AML-193 (cell line): ENCODE measurements at regions not wholly inside any gene's neighbourhood (a gene's known extent, or its start where the extent isn't known, plus 50 kb on each side); places are given as distances from the start of the nearest gene placed in this dataset.
"Not testable (repeated sequence)": the region's sequence is repeated elsewhere in the genome, so short reads cannot be mapped to it uniquely, and the experiment has no call there.

ENCODE experiments used
- DNase-seq, 2 experiments: peaks; one replicate each; lab custom pipeline; 2025; lab: John Stamatoyannopoulos, UW

DNA sequence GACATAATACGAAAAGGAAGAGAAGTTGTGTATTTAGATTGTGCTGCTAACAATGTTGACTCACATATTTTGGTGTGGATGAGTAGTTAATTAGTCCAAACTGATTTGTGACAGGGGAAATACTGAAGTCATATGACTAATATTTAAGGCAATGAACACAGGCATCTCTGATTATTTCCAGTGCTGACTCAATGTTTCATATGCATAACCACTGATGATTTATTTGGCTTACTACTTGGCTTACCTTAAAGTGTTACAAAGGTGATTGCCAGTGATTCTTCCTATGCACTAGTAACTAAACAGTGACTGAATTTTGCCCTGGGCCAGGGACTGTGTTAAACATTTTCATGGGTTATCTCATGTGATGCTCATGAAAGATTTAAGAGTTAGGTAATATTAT is 722.6 kb downstream of the METTL4 start:
- DNase-seq = no peak

DNA sequence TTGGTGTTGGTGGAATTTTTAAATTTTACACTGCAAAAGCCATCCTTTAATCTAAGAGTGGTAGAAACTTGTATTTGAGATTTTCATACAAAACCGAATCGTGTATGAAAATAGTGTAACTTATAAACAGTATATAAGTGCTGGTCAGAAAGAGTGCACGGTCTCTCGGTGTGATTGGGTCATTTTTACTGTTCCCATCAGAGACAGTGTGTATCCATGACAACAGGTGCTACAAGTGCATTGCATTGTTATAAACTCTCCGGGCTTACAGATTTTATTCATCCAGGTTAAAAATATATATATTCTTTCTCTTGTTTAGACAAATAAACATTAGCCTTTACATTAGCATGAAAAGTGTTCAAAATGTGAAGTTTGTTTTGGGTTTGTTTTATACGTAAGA is 721.9 kb downstream of the METTL4 start:
- no peak for DNase-seq

DNA sequence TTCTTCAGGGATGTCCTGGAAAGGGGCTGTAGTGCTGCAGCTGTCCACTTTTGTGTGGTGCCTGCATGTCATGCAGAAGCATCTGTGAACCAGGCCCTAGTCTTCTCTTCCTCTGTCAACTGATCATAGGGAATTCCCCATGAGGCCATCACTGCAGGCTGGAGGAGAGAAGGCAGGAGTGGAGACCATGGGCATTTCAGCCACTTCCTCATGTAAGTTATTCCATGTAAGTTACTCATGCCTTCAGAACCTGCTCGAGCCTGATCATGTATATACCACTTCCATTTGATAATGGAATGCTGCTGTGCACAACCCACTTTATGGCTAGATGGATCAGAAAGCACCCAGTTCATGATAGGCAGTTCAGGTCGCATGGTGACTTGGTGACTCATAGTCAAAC is 714.0 kb downstream of the METTL4 start:
- DNase-seq = not testable (repeated sequence)

DNA sequence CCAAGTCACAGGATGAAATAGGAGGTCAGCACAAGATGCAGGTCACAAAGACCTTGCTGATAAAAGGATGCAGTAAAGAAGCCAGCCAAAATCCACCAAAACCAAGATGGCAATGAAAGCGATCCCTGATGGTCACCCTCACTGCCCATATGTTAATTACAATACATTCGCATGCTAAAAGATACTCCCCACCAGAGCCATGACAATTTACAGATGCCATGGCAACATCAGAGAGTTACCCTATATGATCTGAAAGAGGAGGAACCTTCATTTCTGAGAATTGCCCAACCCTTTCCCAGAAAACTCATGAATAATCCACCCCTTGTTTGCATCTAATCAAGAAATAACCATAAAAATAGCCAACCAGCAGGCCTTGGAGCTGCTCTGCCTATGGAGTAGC is 709.8 kb downstream of the METTL4 start:
- no peak for DNase-seq

DNA sequence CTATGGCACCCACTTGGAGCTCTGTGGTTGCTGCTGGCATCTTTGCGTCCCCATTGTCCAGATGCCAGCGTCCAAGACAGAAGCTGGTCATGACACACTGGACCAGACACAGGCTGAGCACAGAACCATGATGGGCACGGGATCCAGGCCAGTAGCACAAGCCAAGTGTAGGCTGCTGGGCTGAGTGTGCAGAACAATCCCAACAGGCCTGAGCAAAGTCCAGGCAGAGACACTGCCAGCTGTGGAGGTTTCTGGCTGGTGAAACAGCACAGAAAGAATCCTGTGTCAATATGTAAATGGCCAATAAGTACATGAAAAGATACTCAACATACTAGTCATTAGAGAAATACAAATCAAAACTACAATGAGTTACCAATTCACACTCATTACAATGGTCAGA is 705.4 kb downstream of the METTL4 start:
- DNase-seq = no peak

DNA sequence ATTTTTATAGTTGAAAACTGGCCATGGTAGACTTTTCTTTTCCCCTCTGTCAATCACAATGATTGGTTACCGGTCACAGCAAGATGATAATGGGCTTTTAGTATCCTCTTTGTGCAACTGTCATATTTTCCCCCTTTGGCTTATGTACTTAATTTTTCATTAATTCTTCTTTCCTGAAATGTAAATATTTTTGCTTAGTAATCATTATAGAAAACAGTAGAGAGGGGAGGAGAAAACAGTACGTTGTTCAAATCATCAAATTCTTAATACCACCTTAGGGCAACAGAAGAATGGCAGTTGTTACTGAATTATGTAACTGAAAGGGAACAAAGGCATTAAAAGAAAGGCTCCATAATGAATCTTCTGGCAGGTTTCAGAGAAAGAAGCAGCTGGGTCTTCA is 699.0 kb downstream of the METTL4 start:
- no peak for DNase-seq

DNA sequence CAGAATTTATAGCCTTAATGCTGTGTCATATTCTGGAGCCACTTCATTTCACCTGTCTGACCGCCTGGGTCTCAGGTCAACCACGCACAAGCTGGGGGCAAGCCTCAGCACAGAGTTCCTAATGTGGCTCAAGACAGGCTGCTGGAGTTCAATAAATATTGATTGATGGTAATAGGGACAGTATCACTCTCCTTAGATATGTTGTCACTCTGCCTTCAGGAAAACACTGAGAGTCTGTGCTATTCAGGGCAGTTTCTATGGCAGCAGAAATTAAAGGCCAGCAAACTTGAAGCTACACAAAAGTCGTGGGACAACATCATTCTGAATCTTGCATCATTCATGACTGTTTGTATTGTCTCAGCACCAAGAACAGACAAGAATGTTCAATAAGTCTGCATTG is 696.1 kb downstream of the METTL4 start:
- no peak for DNase-seq

DNA sequence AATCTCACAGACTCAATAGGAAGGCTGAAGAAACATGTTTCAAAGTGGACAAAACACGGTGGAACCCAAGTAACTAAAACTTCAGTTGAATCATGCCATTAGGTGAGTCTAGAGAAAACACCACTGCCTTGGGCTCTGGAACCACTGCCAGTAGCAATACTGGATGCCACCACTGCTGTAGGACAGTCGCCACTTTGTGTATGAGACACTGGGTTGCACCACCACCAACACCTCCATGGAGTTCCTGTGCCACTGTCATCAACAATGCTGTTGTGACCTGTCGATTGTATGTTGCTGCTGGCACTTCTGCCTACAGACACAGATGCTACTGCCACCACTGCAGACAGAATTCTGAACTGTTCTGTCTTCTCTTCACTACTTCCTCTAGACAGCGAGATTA is 686.7 kb downstream of the METTL4 start:
- no peak for DNase-seq

DNA sequence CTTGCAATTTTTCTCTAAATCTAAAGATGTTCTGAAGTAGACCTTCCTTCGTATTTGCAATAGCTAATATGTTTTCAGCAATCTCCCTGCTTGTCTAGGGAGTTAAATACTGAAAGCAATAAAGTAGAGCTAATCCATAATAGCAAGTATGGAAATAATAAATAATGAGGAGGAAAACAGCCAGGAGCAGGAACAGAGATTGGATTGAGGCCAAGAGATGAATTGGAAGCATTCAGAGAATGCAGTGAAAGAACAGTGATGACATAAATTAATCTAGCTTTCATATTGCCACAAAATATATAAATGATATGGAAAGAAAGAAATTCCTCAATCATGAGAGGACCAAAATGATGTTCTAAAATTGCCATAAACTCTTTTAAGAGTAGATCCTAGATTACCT is 679.7 kb downstream of the METTL4 start:
- DNase-seq = no peak

DNA sequence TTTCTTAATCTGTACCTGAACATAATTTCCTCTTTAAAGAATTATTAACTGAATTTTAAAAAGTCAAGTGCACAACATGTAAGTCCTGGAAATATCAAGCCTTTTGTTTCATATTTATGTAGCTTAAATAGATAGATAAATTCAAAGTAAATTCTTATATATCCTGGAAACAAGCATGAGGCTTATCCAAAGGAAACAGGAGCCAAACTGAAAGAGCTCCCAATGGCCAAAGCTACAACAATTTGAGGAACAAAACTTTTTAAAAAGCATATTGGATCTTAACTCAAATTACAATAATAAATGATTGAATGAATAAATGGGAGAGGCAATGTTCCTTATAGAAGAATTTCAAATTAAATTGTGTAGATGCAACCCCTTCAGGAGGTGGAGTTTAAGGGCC is 679.1 kb downstream of the METTL4 start:
- DNase-seq = no peak

DNA sequence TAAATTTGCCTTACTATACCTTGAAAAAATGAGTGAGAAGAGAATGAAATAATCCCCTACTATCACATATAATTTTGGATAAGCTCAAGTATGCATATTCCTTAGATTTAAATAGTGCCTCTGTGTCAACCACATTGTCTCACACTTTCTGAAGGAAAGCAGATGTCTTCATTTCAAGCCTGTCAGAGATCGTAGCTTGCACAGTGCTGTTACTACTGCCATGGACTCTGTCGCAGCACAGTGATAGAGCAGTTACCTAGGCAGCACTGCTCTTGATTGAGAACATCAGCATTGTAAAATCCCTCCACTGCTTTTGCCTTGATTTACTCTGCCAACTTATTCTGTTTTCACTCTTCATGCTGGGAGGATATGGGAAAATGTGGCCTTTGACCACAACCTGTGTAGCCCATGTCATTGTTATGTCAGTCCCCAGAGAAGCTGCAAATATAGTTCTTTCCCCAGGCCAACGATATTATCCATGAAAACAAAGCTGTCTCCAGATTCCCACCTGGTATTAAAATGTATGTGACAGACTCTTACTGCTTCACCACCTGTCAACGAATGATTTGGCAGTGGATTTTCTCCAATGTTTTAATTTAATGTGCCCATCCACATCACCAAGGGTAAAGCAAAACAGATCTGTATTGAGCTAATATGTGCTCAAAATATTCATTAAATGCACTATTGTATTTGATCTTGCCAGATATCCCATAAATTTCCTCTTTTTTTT is 675.7 kb downstream of the METTL4 start:
- DNase-seq = no peak

DNA sequence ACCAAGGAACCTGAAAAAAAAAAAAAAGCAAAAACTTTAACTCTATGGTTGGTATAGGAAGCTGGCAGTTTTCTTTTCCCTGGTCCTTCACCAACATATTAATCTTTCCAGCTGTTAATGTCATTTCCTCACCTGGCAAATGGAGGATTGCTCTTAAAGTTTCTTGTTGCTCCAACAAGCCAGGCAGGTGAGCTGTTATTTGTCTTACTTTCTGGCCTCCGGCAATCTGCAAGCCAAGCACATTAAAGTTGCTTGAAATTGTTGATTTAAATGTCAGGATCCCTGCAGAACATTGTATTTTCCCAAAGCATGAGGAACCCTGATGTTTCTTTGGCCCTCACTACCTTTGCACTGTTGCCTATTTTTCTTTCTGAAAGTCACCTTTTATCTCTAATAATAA is 664.9 kb downstream of the METTL4 start:
- DNase-seq = no peak

DNA sequence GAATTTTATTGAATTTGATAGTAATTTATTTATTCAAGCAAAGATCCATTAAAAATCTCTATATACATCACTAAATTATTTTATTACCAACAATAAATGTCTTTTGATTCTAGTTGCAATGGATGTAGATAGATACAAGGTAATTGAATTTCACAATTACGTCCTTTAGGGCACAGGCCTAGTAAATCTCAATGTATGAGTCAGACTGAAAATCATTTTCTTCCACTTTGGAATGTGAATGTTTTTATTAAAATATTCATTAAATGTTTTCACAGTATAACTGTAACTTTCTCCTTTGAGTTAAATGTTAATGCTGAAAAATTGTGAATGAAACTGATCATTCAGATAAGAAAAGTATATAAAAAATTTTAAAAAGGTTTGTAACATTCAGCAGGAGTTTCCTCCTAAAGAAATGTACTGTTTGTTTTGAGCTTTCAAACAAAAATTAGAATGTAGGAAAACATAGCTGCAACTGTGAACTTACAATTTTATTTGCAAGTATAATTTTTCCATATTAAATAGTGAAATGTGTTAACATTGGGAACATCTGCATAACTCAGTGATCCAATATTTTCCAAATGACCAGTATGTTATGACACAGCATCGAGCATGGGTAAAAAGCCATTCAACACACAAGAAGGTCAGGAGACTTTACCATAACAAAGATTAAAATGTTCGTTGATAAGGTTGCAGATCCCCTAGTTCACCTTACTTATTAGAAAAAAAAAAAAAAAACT is 663.7 kb downstream of the METTL4 start:
- no peak for DNase-seq

DNA sequence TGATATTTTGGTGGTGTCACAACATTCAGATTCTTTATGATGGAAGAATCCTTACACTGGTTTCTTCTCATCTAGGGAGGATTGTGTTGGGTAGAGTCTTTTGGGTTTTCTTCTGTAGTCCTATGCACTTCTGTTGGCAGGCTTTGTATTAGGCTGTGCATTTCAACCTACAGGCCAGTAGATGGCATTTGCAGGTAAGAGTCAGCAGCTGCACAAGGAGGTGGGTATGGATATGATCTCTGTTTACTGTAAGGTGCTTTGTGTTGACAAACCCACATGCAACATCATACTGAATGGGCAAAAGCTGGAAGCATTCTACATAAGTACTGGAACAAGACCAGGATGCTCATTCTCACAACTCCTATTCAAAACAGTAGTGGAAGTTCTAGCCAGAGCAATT is 656.8 kb downstream of the METTL4 start:
- DNase-seq = peak; percentile 44 to 55

DNA sequence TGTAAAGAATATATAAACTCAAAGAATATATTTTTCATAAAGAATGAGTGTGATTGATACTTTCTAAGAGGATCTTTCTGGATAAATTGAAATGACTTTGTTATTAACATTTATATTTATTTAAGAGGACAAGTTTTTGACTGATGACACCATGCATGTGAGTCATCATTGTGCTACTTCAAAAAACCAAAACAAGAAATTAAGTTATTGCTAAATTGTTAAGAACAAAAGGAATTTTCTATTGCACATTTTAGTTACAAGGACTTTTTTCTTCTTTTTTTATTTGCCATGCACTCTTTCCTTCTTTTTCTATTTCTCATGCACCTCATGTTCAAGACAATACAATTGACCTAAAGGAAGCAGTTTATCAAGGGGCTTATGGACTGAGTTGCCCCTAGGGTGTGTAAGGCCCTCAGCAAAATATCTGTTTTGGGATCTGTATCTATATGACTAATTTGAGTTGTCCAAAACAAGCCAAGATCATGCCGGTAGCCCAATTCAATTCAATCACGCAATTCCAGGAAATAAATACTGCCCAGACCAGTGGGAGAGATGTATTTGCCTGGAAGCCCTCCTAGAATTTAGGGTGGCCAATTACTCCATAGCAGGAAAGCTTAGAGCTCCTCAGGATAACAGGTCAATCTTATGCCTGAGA is 654.3 kb downstream of the METTL4 start:
- no peak for DNase-seq

DNA sequence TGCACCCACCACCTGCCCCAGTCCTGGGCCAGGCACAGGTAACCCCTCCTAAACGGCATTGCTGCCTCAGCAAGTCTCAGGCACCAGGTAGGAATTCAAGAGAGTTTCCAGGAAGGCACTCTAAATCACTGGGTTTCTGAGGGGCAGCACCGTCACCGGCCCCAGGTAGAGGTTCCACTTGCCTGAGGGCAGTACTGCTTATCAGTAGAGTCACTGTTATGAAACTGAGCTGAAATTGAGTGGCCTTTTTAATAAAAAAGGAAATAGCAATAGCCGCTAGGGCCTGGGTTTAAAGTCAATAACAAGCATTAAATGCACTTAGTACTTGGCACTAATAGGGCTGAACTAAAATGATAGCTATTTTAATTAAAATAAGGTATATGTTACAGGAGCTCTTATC is 653.7 kb downstream of the METTL4 start:
- no peak for DNase-seq

DNA sequence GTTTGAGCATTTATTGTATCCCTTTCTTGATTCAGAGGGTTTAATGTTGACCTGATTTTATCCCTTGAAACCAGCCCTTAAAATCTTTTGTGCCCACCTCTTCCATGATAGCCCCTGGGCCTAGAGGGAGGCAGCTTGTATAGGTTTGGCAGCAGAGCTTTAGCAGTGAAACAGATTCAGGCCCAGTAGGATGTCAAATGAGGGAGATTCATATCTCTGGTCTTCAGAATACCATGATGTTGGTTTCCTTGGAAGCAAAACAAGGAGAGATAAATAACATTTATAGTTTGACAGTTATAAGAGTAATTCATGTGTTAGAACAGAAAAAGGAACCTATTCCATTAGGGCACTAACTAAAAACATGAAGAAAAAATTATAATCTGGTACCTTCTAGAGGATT is 649.2 kb downstream of the METTL4 start:
- DNase-seq = no peak

DNA sequence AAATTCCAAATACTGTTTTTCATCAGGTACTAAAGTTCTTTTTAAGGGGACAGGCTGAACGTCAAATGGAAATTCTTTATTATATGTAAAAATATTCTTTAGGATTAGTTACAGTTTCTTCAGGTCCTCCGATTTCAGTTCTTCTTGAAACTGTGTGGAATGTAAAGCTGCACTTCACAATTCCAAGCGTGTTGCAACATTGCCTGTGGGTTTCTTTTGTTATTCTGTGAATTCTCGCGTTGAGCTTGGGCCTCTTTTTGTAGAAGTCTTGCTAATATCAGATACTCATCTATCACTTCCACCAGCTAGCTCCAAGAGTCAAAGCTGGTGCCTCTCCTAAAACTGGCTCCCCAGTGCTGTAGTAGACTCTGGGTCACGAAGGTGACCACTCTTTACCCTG is 642.6 kb downstream of the METTL4 start:
- no peak for DNase-seq

DNA sequence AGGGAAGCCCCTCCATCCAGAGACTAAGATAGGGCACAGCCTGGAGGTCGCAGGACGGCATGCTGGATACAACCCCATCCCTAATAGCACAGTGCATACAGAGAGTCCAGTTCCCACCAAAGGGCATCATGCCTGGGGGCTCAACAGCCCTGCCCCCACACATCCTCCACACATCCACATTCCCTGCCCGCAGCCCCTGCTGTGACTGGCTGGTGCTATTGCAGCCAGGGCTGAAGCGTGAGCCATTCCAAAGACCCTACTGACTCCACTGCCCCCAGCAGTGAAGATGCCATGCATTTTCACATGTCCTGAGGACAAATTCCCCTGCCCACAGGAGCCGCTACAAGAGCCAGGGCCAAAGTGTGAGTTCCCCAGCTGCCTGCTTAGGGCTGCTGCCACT is 641.6 kb downstream of the METTL4 start:
- DNase-seq = no peak

DNA sequence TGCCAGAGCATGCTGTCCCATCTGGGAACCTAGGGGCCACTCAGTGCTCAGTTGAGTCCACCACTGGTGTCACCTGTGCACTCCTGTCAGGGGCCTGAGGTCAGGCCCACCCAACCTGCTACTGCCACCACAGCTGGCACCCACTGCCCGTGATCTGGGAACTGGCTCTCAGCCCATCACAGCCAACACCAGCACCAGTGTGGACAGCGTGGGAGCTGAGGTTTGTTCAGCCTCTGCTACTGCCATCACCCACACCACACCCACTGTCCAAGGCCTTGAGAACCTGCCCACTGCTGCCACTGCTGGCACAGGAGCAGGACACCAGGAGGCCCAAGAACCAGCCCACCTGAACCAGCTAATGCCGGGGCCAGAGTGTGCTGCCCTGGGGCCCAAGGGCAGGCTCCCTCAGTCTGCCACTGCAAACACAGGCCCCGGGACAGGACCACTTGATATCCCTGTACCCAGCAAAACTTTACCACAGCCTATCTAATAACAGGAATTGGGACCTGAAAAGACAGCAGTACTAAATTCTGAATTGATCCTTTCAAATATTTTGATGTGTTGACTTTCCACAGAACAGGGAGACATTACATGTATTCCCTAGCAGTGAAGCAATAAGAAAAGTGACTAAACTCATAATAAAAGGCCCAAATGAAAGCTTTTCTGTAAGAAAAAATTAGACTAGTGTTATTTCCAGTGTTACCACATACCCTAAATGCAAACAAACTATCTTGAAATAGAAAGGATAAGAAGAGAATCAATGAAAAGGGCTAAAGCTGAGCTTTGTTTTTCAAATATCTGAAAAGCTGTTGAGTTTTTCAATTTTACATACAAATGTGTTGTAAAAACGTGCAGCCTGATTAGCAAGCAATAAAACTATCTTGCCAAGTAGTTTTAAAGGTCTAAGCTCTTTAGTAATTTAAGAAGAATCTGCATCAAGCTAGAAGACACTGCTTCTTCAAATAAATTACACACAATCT is 640.7 kb downstream of the METTL4 start:
- DNase-seq = no peak

DNA sequence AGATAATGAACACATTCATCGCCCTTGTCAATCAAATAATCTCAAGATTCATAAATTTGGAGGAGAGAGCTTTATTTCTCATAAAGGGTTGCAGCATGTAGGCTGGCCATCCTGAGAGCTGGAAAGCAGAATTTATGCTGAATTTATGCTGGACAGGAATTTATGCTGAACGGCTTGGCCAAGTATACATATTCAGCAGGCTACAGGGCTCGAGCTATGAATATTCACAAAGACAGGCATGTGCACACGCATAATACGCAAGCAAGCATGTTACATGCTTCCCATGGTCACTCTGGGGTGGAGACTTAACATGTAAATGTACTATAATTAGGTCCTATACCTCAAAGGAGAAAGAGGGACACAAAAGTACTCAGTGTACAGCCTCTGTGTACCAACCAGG is 618.8 kb downstream of the METTL4 start:
- DNase-seq = no peak
